ENCODE measurements at regions not wholly inside any gene's neighbourhood (a gene's known extent, or its start where the extent isn't known, plus 50 kb on each side); places are given as distances from the start of the nearest gene placed in this dataset.

DNA sequence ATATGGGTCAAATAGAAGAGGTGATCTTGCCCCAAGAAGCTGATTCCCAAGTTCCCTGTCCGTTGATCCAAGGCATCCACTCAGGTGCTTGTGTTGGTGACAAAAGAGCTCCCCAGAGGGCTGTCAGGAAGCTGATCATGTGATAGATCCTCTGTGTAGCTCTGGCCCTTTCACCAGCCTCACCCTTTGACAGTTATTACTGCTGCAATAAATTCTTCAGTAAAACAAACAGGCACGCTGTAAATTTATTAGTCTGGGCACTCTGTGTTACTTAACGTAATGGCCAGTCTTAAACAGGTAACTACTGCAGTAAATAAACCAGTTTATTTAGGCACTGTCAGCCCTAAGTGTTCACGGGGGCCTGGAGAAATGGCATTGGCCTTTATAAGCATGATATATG is 473.9 kb downstream of the BCL11B start:
- no peaks in the 10 kb centered on the region for H3K27me3 ChIP-seq
- no peak for TF ChIP-seq POLR2A (IDR thresholded peaks at IDR 0.05)
- TF ChIP-seq CTCF (IDR thresholded peaks at IDR 0.05), result no peak
- WGBS, 2 donors, result 25 to 45% methylated on average over 4 of the region's 4 CpGs
- H3K4me1 ChIP-seq, result peaks cover 12 to 15% of the 10 kb centered on the region in 2 donors
- peak; percentile 54 to 59 for DNase-seq
- H3K27ac ChIP-seq, result peak overlapping the region in 2 of 3 donors; percentile 27 to 39
- no peaks in the 10 kb centered on the region for H3K9me3 ChIP-seq
- no peaks in the 10 kb centered on the region for H3K36me3 ChIP-seq
- no peak overlapping the region for H3K4me3 ChIP-seq (replicated peaks in 1 of 3)
- intact Hi-C loops (cut with DNase I), result no loop called here

DNA sequence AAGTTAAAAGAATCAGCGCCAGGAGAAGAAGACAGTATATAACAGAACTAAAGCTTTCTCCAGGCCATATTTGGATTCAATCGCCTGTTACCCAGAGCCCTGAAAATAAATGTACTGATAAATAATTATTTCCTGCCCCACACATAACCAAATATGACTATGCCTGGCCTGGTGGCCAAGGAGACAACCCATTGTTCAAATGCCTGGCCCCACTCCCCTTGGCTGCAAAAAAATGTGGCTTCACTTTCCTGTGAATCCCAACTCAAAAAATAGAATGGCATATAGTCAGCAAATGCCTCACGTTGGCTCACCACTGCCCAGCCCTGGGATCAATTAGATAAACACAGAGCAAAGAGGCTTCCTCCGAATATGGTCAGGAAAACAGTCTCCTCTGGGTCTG is 472.1 kb downstream of the BCL11B start:
- Histone ChIP-seq H3K27ac (no peak overlapping the region), H3K36me3 (no peaks in the 10 kb centered on the region), H3K9me3 (no peaks in the 10 kb centered on the region), H3K4me3 (replicated peaks in 1 of 3) (no peak overlapping the region), H3K4me1 (peaks cover 12 to 15% of the 10 kb centered on the region in 2 donors), H3K27me3 (no peaks in the 10 kb centered on the region)
- intact Hi-C loops (cut with DNase I), result no loop called here
- TF ChIP-seq CTCF (IDR thresholded peaks at IDR 0.05), result no peak
- no peak for TF ChIP-seq POLR2A (IDR thresholded peaks at IDR 0.05)
- DNase-seq, result no peak
- 68 to 76% methylated on average over 4 of the region's 4 CpGs for WGBS, 2 donors

DNA sequence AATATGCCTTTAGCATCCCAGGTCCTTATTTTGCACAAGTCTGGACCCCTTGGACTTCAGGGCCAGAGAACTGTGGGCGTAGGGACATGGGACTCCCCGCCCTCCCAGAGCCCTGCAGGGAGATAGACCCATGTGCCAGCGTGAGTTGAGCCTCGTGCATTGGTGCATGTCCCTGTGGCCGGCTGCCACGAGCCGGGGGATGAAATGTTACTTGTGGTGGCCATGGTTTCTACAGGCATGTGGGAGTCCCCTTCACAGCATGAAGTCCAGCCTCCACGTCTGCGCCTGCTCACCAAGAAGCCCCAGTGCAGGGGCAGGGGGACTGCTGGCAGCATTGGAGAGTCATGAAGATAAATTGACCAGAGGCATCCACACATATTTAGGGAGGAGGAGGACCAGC is 470.0 kb downstream of the BCL11B start:
- intact Hi-C loops (cut with DNase I), result no loop called here
- 65 to 69% methylated on average over 3 to 7 of the region's 9 CpGs for WGBS, 2 donors

DNA sequence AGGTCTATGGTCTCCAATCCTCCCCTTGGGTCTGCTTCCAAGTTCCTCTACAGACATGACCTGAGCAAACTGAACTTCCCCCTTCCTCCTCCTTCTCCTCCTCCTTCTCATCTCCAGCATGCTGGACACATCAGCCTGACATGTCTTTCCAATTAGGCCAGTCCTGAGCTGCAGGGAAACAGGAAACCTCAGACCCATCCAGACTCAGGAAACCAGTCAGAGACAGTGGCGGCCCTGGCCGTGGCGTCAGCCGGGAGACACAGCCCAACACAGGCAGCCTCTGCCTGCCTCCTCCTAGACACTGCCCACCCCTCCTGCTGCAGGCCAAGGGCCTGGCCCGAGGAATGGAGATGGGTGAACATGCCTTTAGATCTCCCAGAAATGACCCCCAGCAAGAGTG is 468.8 kb downstream of the BCL11B start:
- Histone ChIP-seq H3K27ac (no peak overlapping the region), H3K36me3 (no peaks in the 10 kb centered on the region), H3K4me1 (peaks cover 15 to 40% of the 10 kb centered on the region in 2 donors), H3K9me3 (no peaks in the 10 kb centered on the region), H3K4me3 (replicated peaks in 1 of 3) (no peak overlapping the region), H3K27me3 (no peaks in the 10 kb centered on the region)
- no peak for DNase-seq
- intact Hi-C loops (cut with DNase I), result no loop called here
- TF ChIP-seq POLR2A (IDR thresholded peaks at IDR 0.05) (no peak), CTCF (IDR thresholded peaks at IDR 0.05) (no peak)
- 77% methylated on average over 5 of the region's 5 CpGs; no CpG with 5 or more reads in 1 of the 2 donors for WGBS, 2 donors

More for the DNA sequence above, 470.0 kb downstream of the BCL11B start:
- peaks cover 18 to 33% of the 10 kb centered on the region in 2 donors for H3K4me1 ChIP-seq
- H3K27me3 ChIP-seq, result no peaks in the 10 kb centered on the region
- H3K27ac ChIP-seq, result no peak overlapping the region
- no peak overlapping the region for H3K4me3 ChIP-seq (replicated peaks in 1 of 3)
- no peaks in the 10 kb centered on the region for H3K9me3 ChIP-seq
- peak; percentile 79 to 89 for DNase-seq
- TF ChIP-seq POLR2A (IDR thresholded peaks at IDR 0.05), result no peak
- no peak for TF ChIP-seq CTCF (IDR thresholded peaks at IDR 0.05)
- no peaks in the 10 kb centered on the region for H3K36me3 ChIP-seq

- H3K4me3 ChIP-seq (replicated peaks in 1 of 3), result no peak overlapping the region
- H3K36me3 ChIP-seq, result no peaks in the 10 kb centered on the region
- peaks cover 13 to 47% of the 10 kb centered on the region in 2 donors for H3K4me1 ChIP-seq
- no peak for TF ChIP-seq CTCF (IDR thresholded peaks at IDR 0.05)
- intact Hi-C loops (cut with DNase I), result no loop called here
- 35 to 37% methylated on average over 12 of the region's 12 CpGs for WGBS, 2 donors
- DNase-seq, result peak; percentile 97
- H3K27ac ChIP-seq, result peak overlapping the region; percentile 61 to 83 (median 70)
- no peaks in the 10 kb centered on the region for H3K27me3 ChIP-seq
- no peaks in the 10 kb centered on the region for H3K9me3 ChIP-seq
Measured at GRCh38 chr14:98808494-98809407, 463.2 kb downstream of the BCL11B start.
